GM12878 (cell line): ENCODE measurements at regions not wholly inside any gene's neighbourhood (a gene's known extent, or its start where the extent isn't known, plus 50 kb on each side); places are given as distances from the start of the nearest gene placed in this dataset.
"Not testable (repeated sequence)": the region's sequence is repeated elsewhere in the genome, so short reads cannot be mapped to it uniquely, and the experiment has no call there.

Experiments used
- POLR2A ChIP-seq: IDR thresholded peaks from 2 replicates; pipeline ENCODE4 v1.6.1; 2011; ENCODE audit warnings: low read depth, mild to moderate bottlenecking, low read length
- TAF1 ChIP-seq: IDR thresholded peaks from 2 replicates; pipeline ENCODE4 v1.6.1; 2011; ENCODE audit warnings: mild to moderate bottlenecking, low read depth, low read length, borderline replicate concordance
- YY1 ChIP-seq: IDR thresholded peaks from 2 replicates; pipeline ENCODE4 v1.6.1; 2011; ENCODE audit warnings: low read depth, mild to moderate bottlenecking, low read length
- TF ChIP-seq, protein P1 (sequence below): IDR thresholded peaks from 2 replicates; pipeline ENCODE4 v1.6.1; 2012; ENCODE audit warnings: mild to moderate bottlenecking, low read depth, low read length
- TF ChIP-seq, protein P2 (sequence below): IDR thresholded peaks from 2 replicates; pipeline ENCODE4 v1.6.1; 2012; ENCODE audit warnings: low read length, inconsistent platforms

GRCh38 chr9:67284299-67284698, 291.9 kb upstream of the SPATA31A3 start:
- TF ChIP-seq TAF1, POLR2A, YY1: not testable (repeated sequence)
- TF ChIP-seq, protein P1, sequence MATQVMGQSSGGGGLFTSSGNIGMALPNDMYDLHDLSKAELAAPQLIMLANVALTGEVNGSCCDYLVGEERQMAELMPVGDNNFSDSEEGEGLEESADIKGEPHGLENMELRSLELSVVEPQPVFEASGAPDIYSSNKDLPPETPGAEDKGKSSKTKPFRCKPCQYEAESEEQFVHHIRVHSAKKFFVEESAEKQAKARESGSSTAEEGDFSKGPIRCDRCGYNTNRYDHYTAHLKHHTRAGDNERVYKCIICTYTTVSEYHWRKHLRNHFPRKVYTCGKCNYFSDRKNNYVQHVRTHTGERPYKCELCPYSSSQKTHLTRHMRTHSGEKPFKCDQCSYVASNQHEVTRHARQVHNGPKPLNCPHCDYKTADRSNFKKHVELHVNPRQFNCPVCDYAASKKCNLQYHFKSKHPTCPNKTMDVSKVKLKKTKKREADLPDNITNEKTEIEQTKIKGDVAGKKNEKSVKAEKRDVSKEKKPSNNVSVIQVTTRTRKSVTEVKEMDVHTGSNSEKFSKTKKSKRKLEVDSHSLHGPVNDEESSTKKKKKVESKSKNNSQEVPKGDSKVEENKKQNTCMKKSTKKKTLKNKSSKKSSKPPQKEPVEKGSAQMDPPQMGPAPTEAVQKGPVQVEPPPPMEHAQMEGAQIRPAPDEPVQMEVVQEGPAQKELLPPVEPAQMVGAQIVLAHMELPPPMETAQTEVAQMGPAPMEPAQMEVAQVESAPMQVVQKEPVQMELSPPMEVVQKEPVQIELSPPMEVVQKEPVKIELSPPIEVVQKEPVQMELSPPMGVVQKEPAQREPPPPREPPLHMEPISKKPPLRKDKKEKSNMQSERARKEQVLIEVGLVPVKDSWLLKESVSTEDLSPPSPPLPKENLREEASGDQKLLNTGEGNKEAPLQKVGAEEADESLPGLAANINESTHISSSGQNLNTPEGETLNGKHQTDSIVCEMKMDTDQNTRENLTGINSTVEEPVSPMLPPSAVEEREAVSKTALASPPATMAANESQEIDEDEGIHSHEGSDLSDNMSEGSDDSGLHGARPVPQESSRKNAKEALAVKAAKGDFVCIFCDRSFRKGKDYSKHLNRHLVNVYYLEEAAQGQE = not testable (repeated sequence)
- TF ChIP-seq, protein P2, sequence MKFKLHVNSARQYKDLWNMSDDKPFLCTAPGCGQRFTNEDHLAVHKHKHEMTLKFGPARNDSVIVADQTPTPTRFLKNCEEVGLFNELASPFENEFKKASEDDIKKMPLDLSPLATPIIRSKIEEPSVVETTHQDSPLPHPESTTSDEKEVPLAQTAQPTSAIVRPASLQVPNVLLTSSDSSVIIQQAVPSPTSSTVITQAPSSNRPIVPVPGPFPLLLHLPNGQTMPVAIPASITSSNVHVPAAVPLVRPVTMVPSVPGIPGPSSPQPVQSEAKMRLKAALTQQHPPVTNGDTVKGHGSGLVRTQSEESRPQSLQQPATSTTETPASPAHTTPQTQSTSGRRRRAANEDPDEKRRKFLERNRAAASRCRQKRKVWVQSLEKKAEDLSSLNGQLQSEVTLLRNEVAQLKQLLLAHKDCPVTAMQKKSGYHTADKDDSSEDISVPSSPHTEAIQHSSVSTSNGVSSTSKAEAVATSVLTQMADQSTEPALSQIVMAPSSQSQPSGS = not testable (repeated sequence)
